Nephron (organoid): ENCODE measurements at regions not wholly inside any gene's neighbourhood (a gene's known extent, or its start where the extent isn't known, plus 50 kb on each side); places are given as distances from the start of the nearest gene placed in this dataset.
"Not testable (repeated sequence)": the region's sequence is repeated elsewhere in the genome, so short reads cannot be mapped to it uniquely, and the experiment has no call there.

Source experiments
- H3K27ac Mint-ChIP-seq, 3 experiments: 2 replicates each; pipeline ENCODE4 v1.8.0; 2020; ENCODE audit warnings: mixed read lengths in 3 of 3, mild to moderate bottlenecking in 2 of 3, moderate library complexity in 1 of 3
- H3K27me3 Mint-ChIP-seq: 2 replicates; pipeline ENCODE4 v1.8.0; 2021; ENCODE audit warnings: low read depth, mild to moderate bottlenecking, moderate library complexity, mixed read lengths
- H3K36me3 Mint-ChIP-seq: 2 replicates; pipeline ENCODE4 v1.8.0; 2020; ENCODE audit warnings: low read depth, mixed read lengths
- H3K4me1 Mint-ChIP-seq: 2 replicates; pipeline ENCODE4 v1.8.0; 2020; ENCODE audit warnings: mixed read lengths
- H3K4me3 Mint-ChIP-seq, 3 experiments: 2 replicates each; pipeline ENCODE4 v1.8.0; 2020; ENCODE audit warnings: mild to moderate bottlenecking in 3 of 3, mixed read lengths in 3 of 3, moderate library complexity in 2 of 3
- H3K9me3 Mint-ChIP-seq: 2 replicates; pipeline ENCODE4 v1.8.0; 2020; ENCODE audit warnings: mixed read lengths
- TF ChIP-seq, protein P1 (sequence below), 3 experiments: fragments of 200-600 bp; sonication (generic); IDR thresholded peaks; one replicate each; pipeline ENCODE4 v1.5.0; 2021; ENCODE audit warnings: antibody characterized with exemption in 3 of 3; ENCODE audit not compliant: unreplicated experiment in 3 of 3

GRCh38 chr3:82556113-82556512, 794.7 kb upstream of the GBE1 start:
- no peaks in the 10 kb centered on the region for H3K4me1 Mint-ChIP-seq
- no peaks in the 10 kb centered on the region for H3K36me3 Mint-ChIP-seq

DNA sequence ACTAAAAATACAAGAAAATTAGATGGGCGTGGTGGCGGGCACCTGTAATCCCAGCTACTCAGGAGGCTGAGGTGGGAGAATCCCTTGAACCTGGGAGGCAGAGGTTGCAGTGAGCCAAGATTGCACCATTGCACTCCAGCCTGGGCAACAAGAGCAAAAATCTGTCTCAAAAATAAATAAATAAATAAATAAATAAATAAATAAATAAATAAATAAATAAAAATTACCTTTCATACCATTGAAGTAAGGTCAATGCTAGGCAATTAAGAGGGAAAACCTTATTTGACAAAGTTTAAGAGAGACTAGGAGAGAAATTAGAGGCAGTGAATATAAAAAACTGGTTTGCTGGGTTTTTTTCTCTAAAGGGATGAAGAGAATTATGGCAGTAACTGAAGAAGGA, 781.1 kb upstream of the GBE1 start:
- not testable (repeated sequence) for H3K36me3 Mint-ChIP-seq, H3K27ac Mint-ChIP-seq, H3K4me3 Mint-ChIP-seq, H3K27me3 Mint-ChIP-seq, H3K4me1 Mint-ChIP-seq, H3K9me3 Mint-ChIP-seq

More at GRCh38 chr3:82556113-82556512, 794.7 kb upstream of the GBE1 start:
- TF ChIP-seq, protein P1, sequence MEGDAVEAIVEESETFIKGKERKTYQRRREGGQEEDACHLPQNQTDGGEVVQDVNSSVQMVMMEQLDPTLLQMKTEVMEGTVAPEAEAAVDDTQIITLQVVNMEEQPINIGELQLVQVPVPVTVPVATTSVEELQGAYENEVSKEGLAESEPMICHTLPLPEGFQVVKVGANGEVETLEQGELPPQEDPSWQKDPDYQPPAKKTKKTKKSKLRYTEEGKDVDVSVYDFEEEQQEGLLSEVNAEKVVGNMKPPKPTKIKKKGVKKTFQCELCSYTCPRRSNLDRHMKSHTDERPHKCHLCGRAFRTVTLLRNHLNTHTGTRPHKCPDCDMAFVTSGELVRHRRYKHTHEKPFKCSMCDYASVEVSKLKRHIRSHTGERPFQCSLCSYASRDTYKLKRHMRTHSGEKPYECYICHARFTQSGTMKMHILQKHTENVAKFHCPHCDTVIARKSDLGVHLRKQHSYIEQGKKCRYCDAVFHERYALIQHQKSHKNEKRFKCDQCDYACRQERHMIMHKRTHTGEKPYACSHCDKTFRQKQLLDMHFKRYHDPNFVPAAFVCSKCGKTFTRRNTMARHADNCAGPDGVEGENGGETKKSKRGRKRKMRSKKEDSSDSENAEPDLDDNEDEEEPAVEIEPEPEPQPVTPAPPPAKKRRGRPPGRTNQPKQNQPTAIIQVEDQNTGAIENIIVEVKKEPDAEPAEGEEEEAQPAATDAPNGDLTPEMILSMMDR (IDR thresholded peaks at IDR 0.05; ENCODE audit: unreplicated experiment in 3 of 3): no peak
- Mint-ChIP-seq H3K27me3 (no peaks in the 10 kb centered on the region), H3K4me3 (no peak overlapping the region), H3K27ac (no peak overlapping the region), H3K9me3 (no peaks in the 10 kb centered on the region)

- H3K4me1 Mint-ChIP-seq: no peaks in the 10 kb centered on the region
- H3K9me3 Mint-ChIP-seq: peaks cover 7% of the 10 kb centered on the region
- no peak overlapping the region for H3K27ac Mint-ChIP-seq
- H3K36me3 Mint-ChIP-seq: no peaks in the 10 kb centered on the region
- TF ChIP-seq, protein P1 (IDR thresholded peaks at IDR 0.05; ENCODE audit: unreplicated experiment in 3 of 3): no peak
- no peaks in the 10 kb centered on the region for H3K27me3 Mint-ChIP-seq
- no peak overlapping the region for H3K4me3 Mint-ChIP-seq
These were observed 760.2 kb upstream of the GBE1 start for GRCh38 chr3:82521657-82522056.

DNA sequence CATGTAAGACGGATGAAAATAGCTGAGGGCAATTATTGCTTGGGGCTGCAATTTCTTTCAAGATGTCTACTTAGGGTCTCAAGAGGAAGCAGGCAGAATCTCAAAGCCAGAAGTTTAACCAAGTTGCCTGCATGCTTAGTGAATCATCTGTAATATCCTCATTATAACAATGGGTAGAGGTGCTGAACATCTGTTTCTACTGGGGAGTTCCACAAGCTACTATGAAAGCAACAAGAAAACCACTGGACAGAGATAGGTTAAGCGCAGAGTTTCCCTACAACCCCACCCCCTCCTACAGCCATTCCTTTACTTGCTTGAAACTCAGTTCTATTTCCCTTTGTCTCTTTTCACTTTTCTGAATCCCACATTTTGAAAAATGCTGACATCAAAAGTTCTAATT, 759.4 kb upstream of the GBE1 start:
- no peak overlapping the region for H3K4me3 Mint-ChIP-seq
- peaks cover 7% of the 10 kb centered on the region for H3K9me3 Mint-ChIP-seq
- H3K27ac Mint-ChIP-seq: no peak overlapping the region
- TF ChIP-seq, protein P1 (IDR thresholded peaks at IDR 0.05; ENCODE audit: unreplicated experiment in 3 of 3): no peak
- no peaks in the 10 kb centered on the region for H3K4me1 Mint-ChIP-seq
- H3K36me3 Mint-ChIP-seq: no peaks in the 10 kb centered on the region
- no peaks in the 10 kb centered on the region for H3K27me3 Mint-ChIP-seq

DNA sequence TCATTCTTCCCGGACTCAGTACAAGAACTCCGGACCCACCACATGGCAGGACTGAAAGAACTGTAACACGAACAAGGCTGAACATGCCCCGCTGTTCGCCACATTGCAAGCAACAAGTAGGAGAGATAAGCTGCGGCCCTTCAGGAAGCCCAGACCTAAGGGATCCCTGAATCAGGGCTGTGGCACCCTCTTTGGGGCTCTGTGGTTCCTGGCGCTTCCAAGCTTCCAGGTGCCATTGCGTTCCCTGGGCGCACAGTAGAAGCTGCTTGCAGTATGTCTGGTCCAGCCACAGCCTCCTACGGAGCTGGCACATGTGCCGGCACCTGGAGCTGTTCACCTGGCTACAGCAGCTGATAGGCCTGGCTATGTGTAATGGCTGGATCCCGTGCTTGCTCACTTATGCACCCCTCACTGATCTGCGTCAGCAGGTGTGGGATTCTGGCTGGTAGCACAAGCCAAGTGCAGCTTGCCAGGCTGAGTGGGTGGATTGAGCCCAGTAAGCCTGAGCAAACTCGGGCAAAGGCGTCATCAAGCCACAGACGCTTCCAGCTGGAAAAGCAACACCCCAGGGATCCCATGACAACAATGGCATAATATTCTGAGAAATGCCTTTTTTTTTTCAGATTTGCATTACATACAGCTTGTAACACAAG, 748.6 kb upstream of the GBE1 start:
- Mint-ChIP-seq H3K4me3 (no peak overlapping the region), H3K27me3 (no peaks in the 10 kb centered on the region), H3K9me3 (peaks cover 2% of the 10 kb centered on the region), H3K36me3 (no peaks in the 10 kb centered on the region), H3K4me1 (no peaks in the 10 kb centered on the region), H3K27ac (no peak overlapping the region)
- TF ChIP-seq, protein P1 (IDR thresholded peaks at IDR 0.05; ENCODE audit: unreplicated experiment in 3 of 3): no peak

DNA sequence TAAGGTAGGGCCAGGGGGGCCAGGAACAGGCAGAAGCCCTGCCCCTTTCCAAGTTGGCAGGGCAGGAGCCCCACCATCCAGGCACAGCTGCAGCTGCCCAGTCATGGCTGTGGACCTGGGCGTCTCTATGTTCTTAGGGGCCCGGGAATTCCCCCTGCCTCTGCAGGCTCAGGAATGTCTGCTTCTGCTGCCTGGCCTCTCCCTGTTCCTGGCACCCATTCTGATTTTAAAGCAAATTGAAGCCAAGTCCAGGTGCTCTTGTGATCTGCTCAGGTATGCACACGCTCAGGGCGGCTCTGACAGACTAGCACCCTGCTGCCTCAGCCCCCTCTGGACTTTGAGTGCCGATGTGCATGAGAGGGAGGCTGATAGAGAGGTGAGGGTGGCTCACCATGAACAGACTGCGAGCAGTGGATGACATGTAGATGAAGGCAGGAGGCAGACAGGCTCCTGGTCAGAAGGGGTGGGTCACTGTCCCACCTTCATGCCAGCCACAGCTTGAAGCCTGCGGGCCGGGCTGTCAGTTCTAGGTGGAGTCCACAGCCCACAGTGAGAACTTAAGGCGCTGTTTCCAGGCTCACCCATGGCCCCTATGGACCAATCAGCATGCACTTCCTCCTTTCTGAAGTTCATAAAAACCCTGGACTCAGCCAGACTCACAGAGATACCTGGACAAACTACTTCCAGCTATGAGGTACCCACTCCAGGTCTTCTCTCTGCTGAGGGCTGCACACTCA, 747.8 kb upstream of the GBE1 start:
- Mint-ChIP-seq H3K27ac (no peak overlapping the region), H3K9me3 (peaks cover 2% of the 10 kb centered on the region), H3K36me3 (no peaks in the 10 kb centered on the region), H3K27me3 (no peaks in the 10 kb centered on the region), H3K4me1 (no peaks in the 10 kb centered on the region), H3K4me3 (no peak overlapping the region)
- TF ChIP-seq, protein P1 (IDR thresholded peaks at IDR 0.05; ENCODE audit: unreplicated experiment in 3 of 3): no peak
